Colonic mucosa (tissue), 4 donors: ENCODE measurements at regions not wholly inside any gene's neighbourhood (a gene's known extent, or its start where the extent isn't known, plus 50 kb on each side); places are given as distances from the start of the nearest gene placed in this dataset.
A peak's percentile ranks its signal among the peaks of the same experiment; 100 is the strongest.

Experiments
- DNase-seq: peaks from one replicate; pipeline ENCODE4 v3.0.0-alpha.2; 2020
- H3K27ac ChIP-seq: fragments of 200-600 bp; one replicate; pipeline ENCODE4 v1.8.0; 2021
- H3K27me3 ChIP-seq: fragments of 200-600 bp; one replicate; pipeline ENCODE4 v1.8.0; 2021
- H3K36me3 ChIP-seq: fragments of 200-600 bp; one replicate; pipeline ENCODE4 v1.8.0; 2021
- H3K4me1 ChIP-seq: fragments of 200-600 bp; one replicate; pipeline ENCODE4 v1.8.0; 2021; ENCODE audit warnings: mild to moderate bottlenecking
- H3K4me3 ChIP-seq: fragments of 200-600 bp; one replicate; pipeline ENCODE4 v1.8.0; 2021
- H3K9ac ChIP-seq, 2 donors: one replicate each; pipeline ENCODE4 v1.7.0; 2013; ENCODE audit warnings: control low read depth in 2 of 2, low read depth in 2 of 2, low read length in 2 of 2
- H3K9me3 ChIP-seq: fragments of 200-600 bp; one replicate; pipeline ENCODE4 v1.8.0; 2021
- intact Hi-C: fragments of 100-400 bp; cut with DNase I; formaldehyde crosslinking; loops from one replicate; pipeline ENCODE4 v1.14.1; 2022
- TF ChIP-seq, protein P1 (sequence below): fragments of 200-600 bp; IDR thresholded peaks from one replicate; pipeline ENCODE4 v1.8.0; 2022; ENCODE audit warnings: antibody characterized with exemption, mild to moderate bottlenecking
- donor health status: healthy.
- donor health status: DM: no; HTN: no; CAD: no.
- donor health status: DM: no; HTN: no; CAD: no.

DNA sequence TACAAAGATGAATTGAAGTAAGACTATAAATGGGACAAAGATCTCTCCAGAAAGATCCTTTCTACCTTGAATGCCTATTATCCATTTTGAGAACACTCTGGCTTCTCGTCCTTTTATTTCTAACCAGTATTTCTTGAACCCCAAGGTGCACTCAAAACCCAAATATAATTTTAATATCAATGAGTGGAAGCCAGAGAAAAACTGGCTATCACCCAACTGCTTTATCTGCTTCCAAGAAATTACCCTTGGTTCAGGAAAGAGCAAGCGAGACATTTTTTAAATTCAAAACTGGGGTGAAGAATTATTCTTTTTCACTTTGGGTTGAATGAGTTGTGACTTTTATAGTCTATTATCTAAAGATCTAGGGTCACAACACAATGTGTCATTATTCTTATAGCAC, 221.3 kb downstream of the PTH2R start:
- TF ChIP-seq, protein P1, sequence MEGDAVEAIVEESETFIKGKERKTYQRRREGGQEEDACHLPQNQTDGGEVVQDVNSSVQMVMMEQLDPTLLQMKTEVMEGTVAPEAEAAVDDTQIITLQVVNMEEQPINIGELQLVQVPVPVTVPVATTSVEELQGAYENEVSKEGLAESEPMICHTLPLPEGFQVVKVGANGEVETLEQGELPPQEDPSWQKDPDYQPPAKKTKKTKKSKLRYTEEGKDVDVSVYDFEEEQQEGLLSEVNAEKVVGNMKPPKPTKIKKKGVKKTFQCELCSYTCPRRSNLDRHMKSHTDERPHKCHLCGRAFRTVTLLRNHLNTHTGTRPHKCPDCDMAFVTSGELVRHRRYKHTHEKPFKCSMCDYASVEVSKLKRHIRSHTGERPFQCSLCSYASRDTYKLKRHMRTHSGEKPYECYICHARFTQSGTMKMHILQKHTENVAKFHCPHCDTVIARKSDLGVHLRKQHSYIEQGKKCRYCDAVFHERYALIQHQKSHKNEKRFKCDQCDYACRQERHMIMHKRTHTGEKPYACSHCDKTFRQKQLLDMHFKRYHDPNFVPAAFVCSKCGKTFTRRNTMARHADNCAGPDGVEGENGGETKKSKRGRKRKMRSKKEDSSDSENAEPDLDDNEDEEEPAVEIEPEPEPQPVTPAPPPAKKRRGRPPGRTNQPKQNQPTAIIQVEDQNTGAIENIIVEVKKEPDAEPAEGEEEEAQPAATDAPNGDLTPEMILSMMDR, result no peak
- Histone ChIP-seq H3K27me3 (no peaks in the 10 kb centered on the region), H3K4me3 (no peak overlapping the region), H3K36me3 (no peaks in the 10 kb centered on the region), H3K9ac (no peak overlapping the region), H3K4me1 (no peaks in the 10 kb centered on the region), H3K27ac (no peak overlapping the region), H3K9me3 (no peaks in the 10 kb centered on the region)
- intact Hi-C loops, result no loop called here
- no peak for DNase-seq

DNA sequence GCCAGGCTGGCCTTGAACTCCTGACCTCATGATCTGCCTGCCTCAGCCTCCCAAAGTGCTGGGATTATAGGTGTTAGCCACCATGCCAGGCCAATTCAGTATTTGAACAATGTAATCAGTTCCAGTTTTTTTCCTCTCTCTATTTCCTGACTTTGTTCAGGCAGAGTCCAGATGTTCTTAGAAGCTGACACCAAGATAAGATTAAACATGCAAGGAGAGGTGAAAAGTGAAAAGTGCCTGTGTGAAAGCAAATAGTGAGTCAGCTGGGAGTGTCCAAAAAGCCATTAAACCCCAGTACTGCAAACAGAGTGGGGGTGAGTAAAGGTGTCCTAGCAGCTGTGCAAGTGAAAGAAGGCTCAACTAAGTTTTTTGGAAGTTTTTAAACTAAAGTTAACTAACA, 231.5 kb downstream of the PTH2R start:
- no peaks in the 10 kb centered on the region for H3K9me3 ChIP-seq
- no peaks in the 10 kb centered on the region for H3K27me3 ChIP-seq
- no peak overlapping the region for H3K4me3 ChIP-seq
- H3K4me1 ChIP-seq, result no peaks in the 10 kb centered on the region
- TF ChIP-seq, protein P1, result no peak
- no peaks in the 10 kb centered on the region for H3K36me3 ChIP-seq
- no peak overlapping the region for H3K27ac ChIP-seq
- H3K9ac ChIP-seq, result no peak overlapping the region
- DNase-seq, result peak; percentile 34
- intact Hi-C loops, result no loop called here

DNA sequence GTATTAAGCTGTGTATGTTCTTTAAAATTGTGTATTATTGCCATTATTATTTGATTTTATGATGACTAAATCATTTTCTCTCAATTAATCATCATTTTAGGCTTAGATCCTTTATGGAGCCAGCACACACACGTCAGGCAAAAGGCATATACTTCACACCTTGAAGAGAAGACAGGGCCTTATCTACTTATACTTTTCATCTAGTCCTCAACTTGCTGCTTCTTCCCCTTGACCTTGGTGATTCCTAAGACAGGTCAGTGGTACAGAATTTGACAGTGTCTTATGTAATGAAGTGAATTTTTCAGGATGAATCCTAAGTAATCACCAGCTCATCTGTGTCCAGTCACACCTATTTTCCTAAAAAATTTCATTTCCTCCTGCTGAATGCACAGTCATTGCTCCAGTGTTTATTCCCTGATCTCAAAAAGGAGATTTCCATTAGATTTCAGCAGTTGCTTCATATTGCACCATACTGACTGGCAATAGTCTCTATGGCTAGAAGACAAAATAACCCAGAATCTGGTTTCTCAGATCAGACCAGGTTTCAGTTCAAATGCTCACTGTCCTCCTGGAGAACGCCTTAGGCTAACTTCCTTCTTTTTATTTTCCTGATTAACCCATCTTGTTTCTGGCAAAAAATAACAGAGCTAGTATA, 235.7 kb downstream of the PTH2R start:
- intact Hi-C loops, result no loop called here
- TF ChIP-seq, protein P1, result no peak
- no peak for DNase-seq

DNA sequence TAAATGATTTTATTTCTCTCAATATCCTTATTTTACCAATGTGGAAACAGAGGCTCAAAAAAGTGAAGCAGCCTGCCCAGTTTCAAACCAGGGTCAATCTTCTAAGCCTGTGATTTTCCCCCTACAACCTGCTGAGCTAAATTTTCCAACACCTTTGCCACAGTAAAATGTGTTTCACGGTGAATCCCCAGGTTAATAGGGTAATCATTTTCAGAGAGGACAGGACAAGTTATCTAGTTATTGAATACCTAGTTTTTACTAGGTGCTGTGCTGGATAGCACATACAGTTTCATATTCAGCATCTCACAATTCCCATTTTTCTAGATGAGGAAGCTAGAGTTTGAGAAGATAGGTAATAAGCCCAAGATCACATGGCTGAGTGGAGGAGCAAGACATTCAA, 236.6 kb downstream of the PTH2R start:
- no peak for DNase-seq
- Histone ChIP-seq H3K4me3 (no peak overlapping the region), H3K27me3 (no peaks in the 10 kb centered on the region), H3K4me1 (no peaks in the 10 kb centered on the region), H3K27ac (no peak overlapping the region), H3K9me3 (no peaks in the 10 kb centered on the region), H3K9ac (no peak overlapping the region), H3K36me3 (no peaks in the 10 kb centered on the region)
- intact Hi-C loops, result no loop called here
- TF ChIP-seq, protein P1, result no peak

More for the DNA sequence above, 235.7 kb downstream of the PTH2R start:
- Histone ChIP-seq H3K36me3 (no peaks in the 10 kb centered on the region), H3K27me3 (no peaks in the 10 kb centered on the region), H3K4me1 (no peaks in the 10 kb centered on the region), H3K4me3 (no peak overlapping the region), H3K27ac (no peak overlapping the region), H3K9ac (no peak overlapping the region), H3K9me3 (no peaks in the 10 kb centered on the region)

DNA sequence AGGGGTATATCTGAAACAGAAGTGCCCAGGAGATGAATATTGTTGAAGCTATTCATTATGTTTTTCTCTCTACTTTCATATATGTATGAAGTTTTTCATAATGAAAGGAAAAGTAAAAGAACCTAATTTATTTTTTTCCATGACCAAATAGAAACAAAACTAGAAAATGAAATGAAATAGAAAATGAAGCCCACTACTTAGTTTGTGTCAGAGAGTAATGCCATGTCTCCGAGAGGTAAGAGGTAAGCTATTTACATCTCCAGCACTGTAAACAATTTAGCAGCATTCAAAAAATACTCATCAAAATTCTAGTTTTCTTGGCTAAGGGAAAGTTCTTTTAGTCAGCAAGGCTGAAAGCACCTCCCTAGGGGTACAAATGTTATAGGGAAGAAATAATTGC, 238.6 kb downstream of the PTH2R start:
- intact Hi-C loops, result no loop called here
- no peak for DNase-seq
- TF ChIP-seq, protein P1, result no peak
- H3K27me3 ChIP-seq, result no peaks in the 10 kb centered on the region
- no peaks in the 10 kb centered on the region for H3K36me3 ChIP-seq
- no peaks in the 10 kb centered on the region for H3K9me3 ChIP-seq
- H3K27ac ChIP-seq, result no peak overlapping the region
- no peak overlapping the region for H3K4me3 ChIP-seq
- H3K9ac ChIP-seq, result no peak overlapping the region
- no peaks in the 10 kb centered on the region for H3K4me1 ChIP-seq
